GM23338 (cell line): ENCODE measurements at regions not wholly inside any gene's neighbourhood (a gene's known extent, or its start where the extent isn't known, plus 50 kb on each side); places are given as distances from the start of the nearest gene placed in this dataset.

ENCODE experiments used
- ATAC-seq: fragments of 200-7000 bp; cut with Tn5 transposase; 3 replicates; pipeline ENCODE4 v1.9.1; 2020
- DNase-seq: peaks from one replicate; pipeline ENCODE4 v3.0.0-alpha.2; 2015; ENCODE audit warnings: low spot score
- H2AFZ ChIP-seq: fragments of 200-600 bp; sonication (generic); 2 replicates; pipeline ENCODE4 v1.8.0; 2016; ENCODE audit warnings: antibody characterized with exemption, mild to moderate bottlenecking, moderate library complexity
- H3F3A ChIP-seq: fragments of 200-600 bp; sonication (generic); replicated peaks from 2 replicates; pipeline ENCODE4 v1.8.0; 2017; ENCODE audit warnings: antibody characterized with exemption, mixed run types, low read depth
- H3K27ac ChIP-seq: fragments of 200-600 bp; sonication (generic); 2 replicates; pipeline ENCODE4 v1.6.1; 2016; ENCODE audit warnings: low read depth
- H3K27me3 ChIP-seq: fragments of 200-600 bp; sonication (generic); 2 replicates; pipeline ENCODE4 v1.8.0; 2016; ENCODE audit warnings: mild to moderate bottlenecking, mixed run types, moderate library complexity; ENCODE audit not compliant: insufficient read depth
- H3K36me3 ChIP-seq: fragments of 200-600 bp; sonication (generic); 2 replicates; pipeline ENCODE4 v1.8.0; 2016; ENCODE audit warnings: mild to moderate bottlenecking; ENCODE audit not compliant: insufficient read depth
- H3K4me1 ChIP-seq: fragments of 200-600 bp; sonication (generic); 2 replicates; pipeline ENCODE4 v1.8.0; 2016; ENCODE audit warnings: mild to moderate bottlenecking, moderate library complexity; ENCODE audit not compliant: insufficient read depth
- H3K4me2 ChIP-seq: fragments of 200-600 bp; sonication (generic); 2 replicates; pipeline ENCODE4 v1.7.1; 2017; ENCODE audit warnings: mixed run types
- H3K4me3 ChIP-seq: fragments of 200-600 bp; sonication (generic); 2 replicates; pipeline ENCODE4 v1.6.1; 2016; ENCODE audit warnings: mixed run types
- H3K79me2 ChIP-seq: fragments of 200-600 bp; sonication (generic); replicated peaks from 2 replicates; pipeline ENCODE4 v1.8.0; 2017; ENCODE audit warnings: mild to moderate bottlenecking; ENCODE audit not compliant: insufficient read depth
- H3K9me2 ChIP-seq: fragments of 200-600 bp; sonication (generic); 2 replicates; pipeline ENCODE4 v1.8.0; 2017; ENCODE audit not compliant: insufficient read depth
- H4K20me1 ChIP-seq: fragments of 200-600 bp; sonication (generic); replicated peaks from 2 replicates; pipeline ENCODE4 v1.8.0; 2017; ENCODE audit warnings: mild to moderate bottlenecking; ENCODE audit not compliant: insufficient read depth
- H3K27ac Mint-ChIP-seq: 2 replicates; pipeline ENCODE4 v1.8.0; 2020; ENCODE audit warnings: inconsistent platforms, mild to moderate bottlenecking, moderate library complexity, mixed read lengths
- H3K27me3 Mint-ChIP-seq: 3 replicates; pipeline ENCODE4 v1.8.0; 2022; ENCODE audit warnings: low read depth, mild to moderate bottlenecking, moderate library complexity, mixed read lengths, inconsistent platforms; ENCODE audit not compliant: insufficient read depth, poor library complexity
- H3K36me3 Mint-ChIP-seq: 3 replicates; pipeline ENCODE4 v1.8.0; 2021; ENCODE audit warnings: low read depth, mild to moderate bottlenecking, inconsistent platforms, moderate library complexity, mixed read lengths
- H3K4me1 Mint-ChIP-seq: 3 replicates; pipeline ENCODE4 v1.8.0; 2020; ENCODE audit warnings: mild to moderate bottlenecking, inconsistent platforms, mixed read lengths
- H3K4me3 Mint-ChIP-seq: 3 replicates; pipeline ENCODE4 v1.8.0; 2021; ENCODE audit warnings: moderate library complexity, mild to moderate bottlenecking, inconsistent platforms, mixed read lengths
- H3K9me3 Mint-ChIP-seq: 3 replicates; pipeline ENCODE4 v1.8.0; 2020; ENCODE audit warnings: moderate library complexity, mild to moderate bottlenecking, inconsistent platforms, mixed read lengths
- CREB1 ChIP-seq: fragments of 250-450 bp; sonication (Bioruptor Pico); IDR thresholded peaks from 2 replicates; pipeline ENCODE4 v1.5.0; 2020; ENCODE audit warnings: low read depth, mild to moderate bottlenecking, moderate library complexity
- EZH2 ChIP-seq: fragments of 200-600 bp; sonication (generic); IDR thresholded peaks from one replicate; pipeline ENCODE4 v1.8.0; 2017; ENCODE audit warnings: antibody characterized with exemption, mild to moderate bottlenecking, low read depth; ENCODE audit not compliant: unreplicated experiment
- EZH2phosphoT487 ChIP-seq: fragments of 200-600 bp; sonication (generic); IDR thresholded peaks from one replicate; pipeline ENCODE4 v1.8.1; 2018; ENCODE audit warnings: antibody characterized with exemption; ENCODE audit not compliant: unreplicated experiment
- JUNB ChIP-seq: IDR thresholded peaks from one replicate; pipeline ENCODE4 v1.6.1; 2016; ENCODE audit warnings: antibody characterized with exemption; ENCODE audit not compliant: unreplicated experiment
- POLR2AphosphoS5 ChIP-seq: IDR thresholded peaks from 2 replicates; pipeline ENCODE4 v1.6.1; 2016; ENCODE audit warnings: antibody characterized with exemption, low read depth
- STAT1 ChIP-seq: IDR thresholded peaks from one replicate; pipeline ENCODE4 v1.6.1; 2016; ENCODE audit warnings: antibody characterized with exemption; ENCODE audit not compliant: unreplicated experiment
- ZNF114 ChIP-seq: fragments of 250-450 bp; sonication (Bioruptor Pico); IDR thresholded peaks from 2 replicates; pipeline ENCODE4 v1.5.0; 2020; ENCODE audit warnings: mild to moderate bottlenecking, moderate library complexity
- ZNF331 ChIP-seq: fragments of 250-450 bp; sonication (Bioruptor Pico); IDR thresholded peaks from 2 replicates; pipeline ENCODE4 v1.5.0; 2020; ENCODE audit warnings: low read depth, mild to moderate bottlenecking, moderate library complexity
- TF ChIP-seq, protein P1 (sequence below): IDR thresholded peaks from one replicate; pipeline ENCODE4 v1.6.1; 2018; ENCODE audit warnings: antibody characterized with exemption; ENCODE audit not compliant: unreplicated experiment
- TF ChIP-seq, protein P2 (sequence below): IDR thresholded peaks from 2 replicates; pipeline ENCODE4 v1.6.1; 2016; ENCODE audit warnings: antibody characterized with exemption

DNA sequence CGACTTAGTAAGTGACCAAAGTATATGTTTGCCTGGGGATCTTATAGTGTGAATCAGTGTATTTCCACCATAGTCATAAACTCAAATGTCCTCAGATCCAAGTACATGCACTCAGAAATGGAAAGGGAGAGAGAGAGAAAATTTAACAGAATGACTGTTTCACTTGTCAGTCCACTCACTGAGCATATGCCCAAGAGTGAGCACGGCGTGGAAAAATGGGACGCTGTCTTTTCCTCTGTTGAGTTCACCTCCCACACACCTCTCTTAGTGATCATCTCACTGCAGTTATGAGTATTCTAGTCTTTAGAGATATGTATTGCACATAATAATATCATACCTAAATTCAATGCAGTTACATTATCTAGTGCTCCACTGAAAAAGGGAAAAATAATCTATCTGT, 156.8 kb upstream of the PRMT6 start (continued):
- TF ChIP-seq, protein P1, sequence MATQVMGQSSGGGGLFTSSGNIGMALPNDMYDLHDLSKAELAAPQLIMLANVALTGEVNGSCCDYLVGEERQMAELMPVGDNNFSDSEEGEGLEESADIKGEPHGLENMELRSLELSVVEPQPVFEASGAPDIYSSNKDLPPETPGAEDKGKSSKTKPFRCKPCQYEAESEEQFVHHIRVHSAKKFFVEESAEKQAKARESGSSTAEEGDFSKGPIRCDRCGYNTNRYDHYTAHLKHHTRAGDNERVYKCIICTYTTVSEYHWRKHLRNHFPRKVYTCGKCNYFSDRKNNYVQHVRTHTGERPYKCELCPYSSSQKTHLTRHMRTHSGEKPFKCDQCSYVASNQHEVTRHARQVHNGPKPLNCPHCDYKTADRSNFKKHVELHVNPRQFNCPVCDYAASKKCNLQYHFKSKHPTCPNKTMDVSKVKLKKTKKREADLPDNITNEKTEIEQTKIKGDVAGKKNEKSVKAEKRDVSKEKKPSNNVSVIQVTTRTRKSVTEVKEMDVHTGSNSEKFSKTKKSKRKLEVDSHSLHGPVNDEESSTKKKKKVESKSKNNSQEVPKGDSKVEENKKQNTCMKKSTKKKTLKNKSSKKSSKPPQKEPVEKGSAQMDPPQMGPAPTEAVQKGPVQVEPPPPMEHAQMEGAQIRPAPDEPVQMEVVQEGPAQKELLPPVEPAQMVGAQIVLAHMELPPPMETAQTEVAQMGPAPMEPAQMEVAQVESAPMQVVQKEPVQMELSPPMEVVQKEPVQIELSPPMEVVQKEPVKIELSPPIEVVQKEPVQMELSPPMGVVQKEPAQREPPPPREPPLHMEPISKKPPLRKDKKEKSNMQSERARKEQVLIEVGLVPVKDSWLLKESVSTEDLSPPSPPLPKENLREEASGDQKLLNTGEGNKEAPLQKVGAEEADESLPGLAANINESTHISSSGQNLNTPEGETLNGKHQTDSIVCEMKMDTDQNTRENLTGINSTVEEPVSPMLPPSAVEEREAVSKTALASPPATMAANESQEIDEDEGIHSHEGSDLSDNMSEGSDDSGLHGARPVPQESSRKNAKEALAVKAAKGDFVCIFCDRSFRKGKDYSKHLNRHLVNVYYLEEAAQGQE: no peak
- TF ChIP-seq, protein P2, sequence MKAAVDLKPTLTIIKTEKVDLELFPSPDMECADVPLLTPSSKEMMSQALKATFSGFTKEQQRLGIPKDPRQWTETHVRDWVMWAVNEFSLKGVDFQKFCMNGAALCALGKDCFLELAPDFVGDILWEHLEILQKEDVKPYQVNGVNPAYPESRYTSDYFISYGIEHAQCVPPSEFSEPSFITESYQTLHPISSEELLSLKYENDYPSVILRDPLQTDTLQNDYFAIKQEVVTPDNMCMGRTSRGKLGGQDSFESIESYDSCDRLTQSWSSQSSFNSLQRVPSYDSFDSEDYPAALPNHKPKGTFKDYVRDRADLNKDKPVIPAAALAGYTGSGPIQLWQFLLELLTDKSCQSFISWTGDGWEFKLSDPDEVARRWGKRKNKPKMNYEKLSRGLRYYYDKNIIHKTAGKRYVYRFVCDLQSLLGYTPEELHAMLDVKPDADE: no peak

DNA sequence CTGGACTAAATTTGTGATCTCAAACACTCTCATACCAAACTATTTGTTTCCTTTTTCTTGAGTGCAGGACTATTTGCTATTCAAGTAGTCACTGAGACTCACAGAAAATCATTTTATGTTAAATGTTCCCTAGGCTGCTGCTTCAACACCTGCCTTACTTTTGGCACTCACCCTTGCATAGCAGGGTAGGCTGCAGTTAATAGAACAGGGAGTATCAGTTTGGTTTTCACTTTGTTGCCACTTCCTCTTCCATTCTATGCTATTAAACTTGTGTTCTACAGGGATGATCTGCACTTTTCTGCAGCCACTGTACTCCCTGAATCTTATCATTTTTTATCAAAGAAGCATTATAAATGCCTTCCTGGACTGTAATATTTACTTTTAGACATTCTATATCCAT, 148.7 kb upstream of the PRMT6 start:
- ATAC-seq: no peak
- no peaks in the 10 kb centered on the region for H4K20me1 ChIP-seq
- no peak overlapping the region for H3K4me3 Mint-ChIP-seq
- no peak overlapping the region for H3K27ac Mint-ChIP-seq
- H2AFZ ChIP-seq: no peak overlapping the region
- H3K79me2 ChIP-seq: no peaks in the 10 kb centered on the region
- no peak overlapping the region for H3K4me2 ChIP-seq
- no peak for DNase-seq
- 0 out of 2 replicates have a peak, but pooled peaks cover 7% of the 10 kb centered on the region for H3K9me2 ChIP-seq
- H3K36me3 Mint-ChIP-seq: no peaks in the 10 kb centered on the region
- H3K27ac ChIP-seq: no peak overlapping the region
- no peaks in the 10 kb centered on the region for H3K9me3 Mint-ChIP-seq
- peaks cover 6% of the 10 kb centered on the region; the same call in 2 of the 3 replicates for H3K4me1 Mint-ChIP-seq
- no peak overlapping the region for H3K4me3 ChIP-seq
- no peak for TF ChIP-seq EZH2phosphoT487
- TF ChIP-seq JUNB: no peak
- TF ChIP-seq CREB1: no peak
- no peak for TF ChIP-seq ZNF114 (CRISPR knock-in tag)
- TF ChIP-seq STAT1: no peak
- TF ChIP-seq ZNF331 (CRISPR knock-in tag): no peak
- TF ChIP-seq POLR2AphosphoS5: no peak
- H3K27me3 ChIP-seq: no peaks in the 10 kb centered on the region
- H3K36me3 ChIP-seq: no peaks in the 10 kb centered on the region
- peaks cover 4% of the 10 kb centered on the region for H3K27me3 Mint-ChIP-seq
- H3F3A ChIP-seq: no peaks in the 10 kb centered on the region
- 0 out of 2 replicates have a peak, but pooled peaks cover 5% of the 10 kb centered on the region for H3K4me1 ChIP-seq

DNA sequence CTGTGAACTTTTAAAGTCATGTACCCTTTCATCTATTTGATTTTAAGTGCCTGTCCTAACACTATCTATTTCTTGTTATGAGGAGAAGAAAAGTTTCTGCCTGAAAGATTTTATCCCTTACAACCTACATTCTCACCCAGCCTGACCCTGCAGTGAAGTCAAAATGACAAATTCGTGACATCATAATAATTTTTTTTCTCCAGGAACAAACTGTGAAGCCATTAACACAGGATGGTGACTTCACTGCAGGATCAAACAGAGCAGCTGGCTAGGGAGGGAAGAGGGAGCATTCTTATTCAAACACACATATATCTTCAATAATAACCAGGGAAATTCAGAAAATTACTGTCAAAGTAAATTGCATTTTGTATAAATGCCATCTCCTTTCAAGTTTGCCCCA, 147.8 kb upstream of the PRMT6 start:
- 0 out of 2 replicates have a peak, but pooled peaks cover 5% of the 10 kb centered on the region for H3K4me1 ChIP-seq
- no peak overlapping the region for H3K4me2 ChIP-seq
- peaks cover 4% of the 10 kb centered on the region for H3K27me3 Mint-ChIP-seq
- no peak overlapping the region for H3K27ac ChIP-seq
- H3F3A ChIP-seq: no peaks in the 10 kb centered on the region
- 0 out of 2 replicates have a peak, but pooled peaks cover 7% of the 10 kb centered on the region for H3K9me2 ChIP-seq
- H2AFZ ChIP-seq: no peak overlapping the region
- H3K4me3 Mint-ChIP-seq: no peak overlapping the region
- no peak overlapping the region for H3K27ac Mint-ChIP-seq
- H3K9me3 Mint-ChIP-seq: no peaks in the 10 kb centered on the region
- H4K20me1 ChIP-seq: no peaks in the 10 kb centered on the region
- H3K4me3 ChIP-seq: no peak overlapping the region
- no peaks in the 10 kb centered on the region for H3K36me3 ChIP-seq
- H3K36me3 Mint-ChIP-seq: no peaks in the 10 kb centered on the region
- ATAC-seq (no peak), DNase-seq (no peak)
- no peaks in the 10 kb centered on the region for H3K27me3 ChIP-seq
- no peaks in the 10 kb centered on the region for H3K79me2 ChIP-seq
- peaks cover 6% of the 10 kb centered on the region; the same call in 2 of the 3 replicates for H3K4me1 Mint-ChIP-seq
- TF ChIP-seq CREB1 (no peak), ZNF331 (CRISPR knock-in tag) (no peak), ZNF114 (CRISPR knock-in tag) (no peak), EZH2 (no peak), EZH2phosphoT487 (no peak), JUNB (no peak)
